Upper lobe of left lung (tissue), 6 donors: ENCODE measurements at regions not wholly inside any gene's neighbourhood (a gene's known extent, or its start where the extent isn't known, plus 50 kb on each side); places are given as distances from the start of the nearest gene placed in this dataset.

Source experiments
- ATAC-seq, 2 donors: fragments of 200-7000 bp; cut with Tn5 transposase; one replicate each; pipeline ENCODE4 v1.9.1; 2022; ENCODE audit warnings: mild to moderate bottlenecking in 2 of 2, moderate library complexity in 2 of 2; ENCODE audit not compliant: low FRiP score in 2 of 2
- DNase-seq, 2 donors: peaks; one replicate each; pipeline ENCODE4 v3.0.0-alpha.2; 2019 to 2020
- H3K27ac ChIP-seq, 4 donors: fragments of 200-600 bp; sonication (generic); one replicate each; pipeline ENCODE4 v1.5.1; 2016 to 2019
- H3K27me3 ChIP-seq, 4 donors: fragments of 200-600 bp; sonication (generic); one replicate each; pipeline ENCODE4 v1.5.1; 2017 to 2019
- H3K36me3 ChIP-seq, 4 donors: fragments of 200-600 bp; sonication (generic); one replicate each; pipeline ENCODE4 v1.5.1; 2016 to 2019
- H3K4me1 ChIP-seq, 4 donors: fragments of 200-600 bp; sonication (generic); one replicate each; pipeline ENCODE4 v1.5.1; 2018 to 2019
- H3K4me3 ChIP-seq, 4 donors: fragments of 200-600 bp; sonication (generic); one replicate each; pipeline ENCODE4 v1.5.1; 2017 to 2019; ENCODE audit warnings: mild to moderate bottlenecking in 2 of 4, moderate library complexity in 1 of 4
- H3K9me3 ChIP-seq, 4 donors: fragments of 200-600 bp; sonication (generic); one replicate each; pipeline ENCODE4 v1.5.1; 2018 to 2019
- EP300 ChIP-seq, 4 donors: sonication (generic); formaldehyde crosslinking; IDR thresholded peaks; one replicate each; pipeline ENCODE4 v1.5.1; 2017; ENCODE audit warnings: antibody characterized with exemption in 4 of 4, control low read depth in 2 of 4
- POLR2A ChIP-seq, 4 donors: fragments of 450-650 bp; IDR thresholded peaks; one replicate each; pipeline ENCODE4 v1.5.1; 2016 to 2017; ENCODE audit warnings: antibody characterized with exemption in 4 of 4, mild to moderate bottlenecking in 2 of 4
- POLR2AphosphoS5 ChIP-seq, 2 donors: sonication (generic); formaldehyde crosslinking; IDR thresholded peaks; one replicate each; pipeline ENCODE4 v1.5.1; 2017; ENCODE audit warnings: antibody characterized with exemption in 2 of 2
- WGBS, 2 donors: methylation state at CpG; one replicate each; pipeline ENCODE4 v1.1.5; 2017 to 2018; 5-methylcytosine and 5-hydroxymethylcytosine counted together
- TF ChIP-seq, protein P1 (sequence below), 6 experiments: fragments of 450-650 bp in 4 of 6; fragments of 200-600 bp in 2 of 6; sonication (generic) in 2 of 6; IDR thresholded peaks; one replicate each; pipeline ENCODE4 v1.5.1; 2016 to 2019; ENCODE audit warnings: antibody characterized with exemption in 6 of 6
- donor health status: DM: no; HTN: no; CAD: no; lungs with moderate emphysema.
- donor health status: DM: no; HTN: yes; CAD: no; lungs with severe emphysema.

GRCh38 chr2:158902005-158902398 is 66.4 kb upstream of the TANC1 start:
- Histone ChIP-seq H3K27me3 (no peaks in the 10 kb centered on the region), H3K36me3 (no peaks in the 10 kb centered on the region), H3K9me3 (no peaks in the 10 kb centered on the region), H3K27ac (no peak overlapping the region), H3K4me3 (no peak overlapping the region), H3K4me1 (peaks cover 5 to 19% (median 10%) of the 10 kb centered on the region in 4 donors)
- no peak for TF ChIP-seq POLR2AphosphoS5 (IDR thresholded peaks at IDR 0.05)
- TF ChIP-seq, protein P1, sequence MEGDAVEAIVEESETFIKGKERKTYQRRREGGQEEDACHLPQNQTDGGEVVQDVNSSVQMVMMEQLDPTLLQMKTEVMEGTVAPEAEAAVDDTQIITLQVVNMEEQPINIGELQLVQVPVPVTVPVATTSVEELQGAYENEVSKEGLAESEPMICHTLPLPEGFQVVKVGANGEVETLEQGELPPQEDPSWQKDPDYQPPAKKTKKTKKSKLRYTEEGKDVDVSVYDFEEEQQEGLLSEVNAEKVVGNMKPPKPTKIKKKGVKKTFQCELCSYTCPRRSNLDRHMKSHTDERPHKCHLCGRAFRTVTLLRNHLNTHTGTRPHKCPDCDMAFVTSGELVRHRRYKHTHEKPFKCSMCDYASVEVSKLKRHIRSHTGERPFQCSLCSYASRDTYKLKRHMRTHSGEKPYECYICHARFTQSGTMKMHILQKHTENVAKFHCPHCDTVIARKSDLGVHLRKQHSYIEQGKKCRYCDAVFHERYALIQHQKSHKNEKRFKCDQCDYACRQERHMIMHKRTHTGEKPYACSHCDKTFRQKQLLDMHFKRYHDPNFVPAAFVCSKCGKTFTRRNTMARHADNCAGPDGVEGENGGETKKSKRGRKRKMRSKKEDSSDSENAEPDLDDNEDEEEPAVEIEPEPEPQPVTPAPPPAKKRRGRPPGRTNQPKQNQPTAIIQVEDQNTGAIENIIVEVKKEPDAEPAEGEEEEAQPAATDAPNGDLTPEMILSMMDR (IDR thresholded peaks at IDR 0.05) = no peak
- no peak for TF ChIP-seq EP300 (IDR thresholded peaks at IDR 0.05)
- TF ChIP-seq POLR2A (IDR thresholded peaks at IDR 0.05) = no peak
- ATAC-seq (no peak), DNase-seq (no peak)
- WGBS, 2 donors = 93 to 95% methylated on average over 2 of the region's 2 CpGs

DNA sequence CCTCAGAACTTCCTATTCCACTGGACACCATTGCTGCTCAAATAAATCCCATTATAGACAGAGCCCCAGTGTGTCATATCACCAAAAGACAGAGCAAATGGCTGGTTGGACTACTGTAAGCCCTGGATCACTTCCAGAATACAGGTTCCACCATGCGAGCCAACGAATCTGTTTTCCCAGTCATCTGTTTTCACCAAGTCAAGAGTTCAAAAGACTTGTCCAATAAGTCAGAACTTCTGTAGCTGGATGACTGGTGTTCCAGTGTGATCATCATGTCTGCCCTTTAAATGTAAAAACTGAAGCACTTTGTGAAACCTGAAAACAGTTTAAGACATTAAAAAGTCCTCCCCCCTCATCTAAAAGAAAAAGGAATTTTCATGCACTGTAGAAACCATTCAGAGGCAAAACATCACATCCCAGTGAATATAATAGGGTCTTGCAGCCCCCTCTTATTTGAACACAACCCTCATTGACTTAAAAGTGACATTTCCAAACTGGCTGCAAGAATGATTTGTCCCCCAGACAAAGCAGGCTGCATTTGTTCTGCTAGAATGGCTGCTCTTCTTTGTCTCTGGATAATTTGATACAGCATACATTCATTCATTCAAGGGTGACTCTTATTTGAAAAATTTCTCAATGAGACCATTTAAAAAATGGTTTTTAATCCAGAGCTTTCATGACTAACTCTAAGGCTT is 64.6 kb upstream of the TANC1 start:
- DNase-seq = no peak
- 85 to 95% methylated on average over 2 of the region's 2 CpGs for WGBS, 2 donors
- H3K27me3 ChIP-seq = no peaks in the 10 kb centered on the region
- H3K27ac ChIP-seq = no peak overlapping the region
- peaks cover 5 to 19% (median 10%) of the 10 kb centered on the region in 4 donors for H3K4me1 ChIP-seq
- TF ChIP-seq, protein P1 (IDR thresholded peaks at IDR 0.05) = no peak
- ATAC-seq = no peak
- no peaks in the 10 kb centered on the region for H3K36me3 ChIP-seq
- no peaks in the 10 kb centered on the region for H3K9me3 ChIP-seq
- H3K4me3 ChIP-seq = no peak overlapping the region

DNA sequence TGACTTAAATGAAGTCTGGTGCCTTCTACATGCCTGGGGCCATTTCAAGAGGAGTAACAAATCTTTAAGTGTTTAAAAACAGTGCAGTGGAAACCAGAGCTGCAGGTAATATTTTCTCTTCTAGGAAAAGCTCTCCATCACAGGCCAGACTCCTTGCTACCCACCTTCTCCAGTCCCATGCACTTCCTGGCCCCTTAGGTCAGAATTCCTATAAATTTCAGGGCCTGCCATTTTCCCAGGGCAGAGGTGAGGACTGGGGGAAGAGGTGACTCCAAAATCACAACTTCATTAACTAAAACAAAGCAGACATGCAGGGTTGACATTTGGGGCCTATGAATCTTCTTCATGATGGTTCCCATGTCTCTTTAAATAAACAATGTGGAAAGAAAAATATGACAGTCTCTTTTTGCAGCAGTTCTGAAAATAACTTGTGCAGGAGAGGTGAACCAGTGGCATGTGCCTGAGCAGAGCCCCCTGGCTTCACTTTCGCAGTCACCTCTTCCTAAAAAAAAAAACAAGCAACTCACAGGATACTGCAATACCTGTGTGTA is 63.7 kb upstream of the TANC1 start:
- no peaks in the 10 kb centered on the region for H3K36me3 ChIP-seq
- no peak for ATAC-seq
- H3K4me3 ChIP-seq = no peak overlapping the region
- TF ChIP-seq EP300 (IDR thresholded peaks at IDR 0.05) (no peak), POLR2AphosphoS5 (IDR thresholded peaks at IDR 0.05) (no peak)
- H3K27me3 ChIP-seq = no peaks in the 10 kb centered on the region
- no peak for DNase-seq
- WGBS, 2 donors = 87 to 92% methylated on average over 1 of the region's 1 CpG
- H3K9me3 ChIP-seq = no peaks in the 10 kb centered on the region
- H3K27ac ChIP-seq = no peak overlapping the region
- peaks cover 5 to 19% (median 10%) of the 10 kb centered on the region in 4 donors for H3K4me1 ChIP-seq

- Histone ChIP-seq H3K27ac (peak overlapping the region in 2 of 4 donors; percentile 8 to 21), H3K4me3 (no peak overlapping the region), H3K36me3 (no peaks in the 10 kb centered on the region), H3K4me1 (peaks cover 5 to 19% (median 10%) of the 10 kb centered on the region in 4 donors), H3K9me3 (no peaks in the 10 kb centered on the region), H3K27me3 (no peaks in the 10 kb centered on the region)
- TF ChIP-seq POLR2A (IDR thresholded peaks at IDR 0.05) (no peak), POLR2AphosphoS5 (IDR thresholded peaks at IDR 0.05) (no peak), EP300 (IDR thresholded peaks at IDR 0.05) (no peak)
- TF ChIP-seq, protein P1 (IDR thresholded peaks at IDR 0.05) = no peak
- 57 to 62% methylated on average over 3 of the region's 3 CpGs for WGBS, 2 donors
- no peak for DNase-seq
- no peak for ATAC-seq
These were observed 63.1 kb upstream of the TANC1 start for GRCh38 chr2:158905341-158905740.

DNA sequence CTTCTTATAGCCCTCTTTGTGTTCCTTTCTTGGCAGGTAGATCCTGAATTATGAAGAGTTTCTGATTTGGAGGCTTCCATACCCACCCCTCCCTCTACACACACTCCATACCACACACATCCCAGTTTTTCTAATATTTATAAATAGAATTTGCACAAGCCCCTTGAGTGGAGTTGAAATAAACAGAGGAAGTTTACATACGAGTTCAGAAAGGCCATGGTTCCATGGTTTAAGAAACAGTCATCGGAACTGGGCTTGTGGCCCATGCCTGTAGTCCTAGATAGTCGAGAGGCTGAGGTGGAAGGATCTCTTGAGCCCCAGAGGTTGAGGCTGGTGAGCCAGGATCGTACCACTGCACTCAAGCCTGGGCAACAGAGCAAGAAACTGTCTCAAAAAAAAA is 62.7 kb upstream of the TANC1 start:
- Histone ChIP-seq H3K27ac (peak overlapping the region in 2 of 4 donors; percentile 8 to 21), H3K4me1 (peaks cover 5 to 19% (median 10%) of the 10 kb centered on the region in 4 donors), H3K4me3 (no peak overlapping the region), H3K9me3 (no peaks in the 10 kb centered on the region), H3K36me3 (no peaks in the 10 kb centered on the region), H3K27me3 (no peaks in the 10 kb centered on the region)
- ATAC-seq = no peak
- WGBS, 2 donors = 30 to 36% methylated on average over 4 of the region's 4 CpGs
- no peak for DNase-seq
- TF ChIP-seq, protein P1 (IDR thresholded peaks at IDR 0.05) = no peak
- no peak for TF ChIP-seq EP300 (IDR thresholded peaks at IDR 0.05)
- no peak for TF ChIP-seq POLR2AphosphoS5 (IDR thresholded peaks at IDR 0.05)
- TF ChIP-seq POLR2A (IDR thresholded peaks at IDR 0.05) = no peak
